Esophagus muscularis mucosa (tissue), 4 donors: ENCODE measurements at regions not wholly inside any gene's neighbourhood (a gene's known extent, or its start where the extent isn't known, plus 50 kb on each side); places are given as distances from the start of the nearest gene placed in this dataset.

ENCODE experiments used
- DNase-seq: peaks from one replicate; pipeline ENCODE4 v3.0.0-alpha.2; 2017; ENCODE audit errors: extremely low spot score
- H3K27ac ChIP-seq, 4 donors: fragments of 200-600 bp; sonication (generic); replicated peaks in 1 of 4; 1 replicate in 3 of 4; 2 replicates in 1 of 4; pipeline ENCODE4 v1.5.1; 2016 to 2019; ENCODE audit warnings: mild to moderate bottlenecking in 1 of 4
- H3K27me3 ChIP-seq, 4 donors: fragments of 200-600 bp; sonication (generic); one replicate each; pipeline versions ENCODE4 v1.5.1 to v1.6.0; 2016 to 2019
- H3K36me3 ChIP-seq, 4 donors: fragments of 200-600 bp; sonication (generic); one replicate each; pipeline ENCODE4 v1.5.1; 2016 to 2019
- H3K4me1 ChIP-seq, 4 donors: fragments of 200-600 bp; sonication (generic); one replicate each; pipeline ENCODE4 v1.5.1; 2016 to 2019
- H3K4me3 ChIP-seq, 4 donors: fragments of 200-600 bp; sonication (generic); 1 replicate in 2 of 4; 2 replicates in 2 of 4; pipeline ENCODE4 v1.5.1; 2016 to 2019; ENCODE audit warnings: mild to moderate bottlenecking in 4 of 4, moderate library complexity in 1 of 4
- H3K9me3 ChIP-seq, 4 donors: fragments of 200-600 bp; sonication (generic); 1 replicate in 3 of 4; 2 replicates in 1 of 4; pipeline ENCODE4 v1.5.1; 2016 to 2019
- EP300 ChIP-seq: sonication (generic); formaldehyde crosslinking; IDR thresholded peaks from one replicate; pipeline ENCODE4 v1.6.1; 2017; ENCODE audit warnings: antibody characterized with exemption
- POLR2A ChIP-seq: fragments of 450-650 bp; IDR thresholded peaks from one replicate; pipeline ENCODE4 v1.6.1; 2017; ENCODE audit warnings: antibody characterized with exemption, moderate library complexity, mild to moderate bottlenecking, low read depth
- POLR2AphosphoS5 ChIP-seq, 2 donors: sonication (generic); formaldehyde crosslinking; IDR thresholded peaks; one replicate each; pipeline ENCODE4 v1.6.1; 2017; ENCODE audit warnings: antibody characterized with exemption in 2 of 2
- WGBS: methylation state at CpG from one replicate; pipeline ENCODE4 v1.1.5; 2018; 5-methylcytosine and 5-hydroxymethylcytosine counted together
- intact Hi-C: fragments of 100-400 bp; cut with DNase I; formaldehyde crosslinking; loops from one replicate; pipeline ENCODE4 v1.15.1; 2023
- TF ChIP-seq, protein P1 (sequence below), 3 experiments: fragments of 200-600 bp in 2 of 3; fragments of 450-650 bp in 1 of 3; sonication (generic) in 2 of 3; IDR thresholded peaks; one replicate each; pipeline ENCODE4 v1.5.1; 2017 to 2019; ENCODE audit warnings: antibody characterized with exemption in 3 of 3, mild to moderate bottlenecking in 2 of 3, moderate library complexity in 1 of 3

DNA sequence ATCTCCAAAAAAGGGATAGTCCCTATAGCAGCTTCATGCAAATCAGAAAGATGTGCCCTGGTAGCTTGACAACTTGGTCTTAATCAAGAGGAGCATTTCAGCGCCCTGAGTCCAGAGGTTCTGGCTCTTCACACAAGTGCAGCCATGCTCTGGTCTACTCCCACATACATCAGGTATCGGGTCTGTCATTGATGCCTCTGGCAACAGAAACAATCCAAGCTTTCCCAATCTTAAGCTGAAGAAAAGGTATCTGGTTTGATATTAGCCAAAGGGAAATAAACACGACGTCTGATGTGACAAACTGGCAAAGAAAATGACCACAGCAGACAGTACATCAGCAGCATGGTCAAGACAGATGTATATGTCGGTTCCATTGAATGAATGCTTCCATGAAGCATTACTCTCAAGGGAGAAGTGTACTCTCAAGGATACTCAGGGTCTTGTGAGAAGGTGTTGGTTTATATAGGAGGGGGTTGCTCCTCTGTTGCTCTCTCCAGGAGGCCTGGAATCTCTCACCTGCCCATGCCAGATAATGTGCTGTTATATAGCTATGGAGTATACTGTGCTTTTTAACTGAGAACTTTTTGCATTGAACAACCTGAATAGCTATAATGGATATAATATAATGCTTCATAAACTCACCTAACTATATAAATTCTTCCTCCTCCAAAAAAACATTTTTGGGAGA, 879.6 kb upstream of the PCDH10 start:
- Histone ChIP-seq H3K4me1 (no peaks in the 10 kb centered on the region), H3K27me3 (no peaks in the 10 kb centered on the region), H3K36me3 (no peaks in the 10 kb centered on the region), H3K4me3 (no peak overlapping the region), H3K27ac (no peak overlapping the region), H3K9me3 (no peaks in the 10 kb centered on the region)
- intact Hi-C loops, result no loop called here
- no peak for DNase-seq
- WGBS, result 92% methylated on average over 5 of the region's 5 CpGs
- TF ChIP-seq POLR2AphosphoS5 (IDR thresholded peaks at IDR 0.05) (no peak), EP300 (no peak), POLR2A (no peak)
- TF ChIP-seq, protein P1, sequence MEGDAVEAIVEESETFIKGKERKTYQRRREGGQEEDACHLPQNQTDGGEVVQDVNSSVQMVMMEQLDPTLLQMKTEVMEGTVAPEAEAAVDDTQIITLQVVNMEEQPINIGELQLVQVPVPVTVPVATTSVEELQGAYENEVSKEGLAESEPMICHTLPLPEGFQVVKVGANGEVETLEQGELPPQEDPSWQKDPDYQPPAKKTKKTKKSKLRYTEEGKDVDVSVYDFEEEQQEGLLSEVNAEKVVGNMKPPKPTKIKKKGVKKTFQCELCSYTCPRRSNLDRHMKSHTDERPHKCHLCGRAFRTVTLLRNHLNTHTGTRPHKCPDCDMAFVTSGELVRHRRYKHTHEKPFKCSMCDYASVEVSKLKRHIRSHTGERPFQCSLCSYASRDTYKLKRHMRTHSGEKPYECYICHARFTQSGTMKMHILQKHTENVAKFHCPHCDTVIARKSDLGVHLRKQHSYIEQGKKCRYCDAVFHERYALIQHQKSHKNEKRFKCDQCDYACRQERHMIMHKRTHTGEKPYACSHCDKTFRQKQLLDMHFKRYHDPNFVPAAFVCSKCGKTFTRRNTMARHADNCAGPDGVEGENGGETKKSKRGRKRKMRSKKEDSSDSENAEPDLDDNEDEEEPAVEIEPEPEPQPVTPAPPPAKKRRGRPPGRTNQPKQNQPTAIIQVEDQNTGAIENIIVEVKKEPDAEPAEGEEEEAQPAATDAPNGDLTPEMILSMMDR (IDR thresholded peaks at IDR 0.05), result no peak

DNA sequence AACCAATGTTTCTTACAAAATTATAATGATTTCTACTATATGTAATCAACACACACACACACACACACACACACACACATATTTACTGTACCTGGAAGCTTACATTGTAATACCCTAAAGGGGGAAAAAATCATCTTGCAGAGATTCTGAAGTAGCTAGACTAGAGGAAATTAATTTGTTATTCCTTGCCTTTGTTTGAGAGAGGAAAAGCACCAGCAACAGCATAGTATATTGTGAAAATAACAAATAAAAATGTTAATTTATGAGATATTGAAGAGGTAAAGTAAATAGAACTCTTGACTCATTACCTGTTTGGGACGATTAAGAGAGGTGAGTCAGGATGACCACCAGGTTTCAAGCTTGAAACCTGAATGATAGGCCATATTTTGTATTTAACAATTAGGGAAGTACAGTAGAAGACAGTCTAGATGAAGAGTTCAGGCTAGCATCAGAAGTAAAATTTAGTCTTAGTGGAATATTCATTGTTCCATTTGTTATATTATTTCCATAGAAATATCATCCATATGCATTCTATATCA, 873.4 kb upstream of the PCDH10 start:
- Histone ChIP-seq H3K27me3 (no peaks in the 10 kb centered on the region), H3K4me3 (no peak overlapping the region), H3K9me3 (no peaks in the 10 kb centered on the region), H3K36me3 (no peaks in the 10 kb centered on the region), H3K4me1 (no peaks in the 10 kb centered on the region), H3K27ac (no peak overlapping the region)
- TF ChIP-seq POLR2AphosphoS5 (IDR thresholded peaks at IDR 0.05), result no peak
- TF ChIP-seq, protein P1 (IDR thresholded peaks at IDR 0.05), result no peak
- intact Hi-C loops, result no loop called here
- no peak for DNase-seq
- WGBS, result 39% methylated on average over 1 of the region's 1 CpG

DNA sequence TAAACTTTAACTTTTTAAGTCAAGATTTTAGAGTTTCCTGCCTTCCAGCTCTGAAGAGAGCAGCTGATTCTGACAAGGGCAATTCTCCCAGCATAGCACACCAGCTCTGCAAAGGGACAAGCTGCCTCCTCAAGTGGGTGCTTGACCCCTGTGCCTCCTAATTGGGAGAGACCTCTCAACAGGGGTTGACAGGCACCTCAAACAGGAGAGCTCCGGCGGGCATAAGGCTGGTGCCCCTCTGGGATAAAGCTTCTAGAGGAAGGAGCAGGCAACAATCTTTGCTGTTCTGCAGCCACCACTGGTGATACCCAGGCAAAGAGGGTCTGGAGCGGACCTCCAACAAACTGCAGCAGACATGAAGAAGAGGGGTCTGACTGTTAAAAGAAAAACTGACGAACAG, 872.9 kb upstream of the PCDH10 start:
- no peaks in the 10 kb centered on the region for H3K9me3 ChIP-seq
- intact Hi-C loops, result no loop called here
- H3K36me3 ChIP-seq, result no peaks in the 10 kb centered on the region
- H3K27me3 ChIP-seq, result no peaks in the 10 kb centered on the region
- TF ChIP-seq POLR2AphosphoS5 (IDR thresholded peaks at IDR 0.05) (no peak), EP300 (no peak), POLR2A (no peak)
- H3K4me3 ChIP-seq, result no peak overlapping the region
- DNase-seq, result no peak
- 90% methylated on average over 4 of the region's 4 CpGs for WGBS
- H3K27ac ChIP-seq, result no peak overlapping the region
- no peaks in the 10 kb centered on the region for H3K4me1 ChIP-seq

DNA sequence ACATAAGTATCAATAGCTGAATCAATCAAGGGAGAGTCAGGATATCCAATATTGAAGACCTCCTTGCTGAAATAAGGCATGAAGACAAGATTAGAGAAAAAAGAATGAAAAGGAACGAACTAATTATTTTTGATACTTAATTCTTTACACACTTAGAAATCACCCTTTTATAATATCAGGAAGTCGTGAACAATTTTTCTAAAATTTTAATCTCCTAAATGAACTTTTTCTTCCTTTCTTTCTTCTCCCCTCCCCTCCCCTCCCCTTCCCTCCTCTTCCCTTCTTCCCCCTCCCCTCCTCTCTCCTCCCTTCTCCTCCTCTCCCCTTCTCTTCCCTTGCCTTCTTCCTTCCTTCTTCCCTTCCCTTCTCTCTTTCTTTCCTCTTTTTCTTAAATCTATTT, 872.1 kb upstream of the PCDH10 start:
- H3K27ac ChIP-seq, result no peak overlapping the region
- intact Hi-C loops, result no loop called here
- H3K9me3 ChIP-seq, result no peaks in the 10 kb centered on the region
- H3K4me1 ChIP-seq, result no peaks in the 10 kb centered on the region
- H3K36me3 ChIP-seq, result no peaks in the 10 kb centered on the region
- H3K4me3 ChIP-seq, result no peak overlapping the region
- TF ChIP-seq EP300 (no peak), POLR2AphosphoS5 (IDR thresholded peaks at IDR 0.05) (no peak), POLR2A (no peak)
- TF ChIP-seq, protein P1 (IDR thresholded peaks at IDR 0.05), result no peak
- DNase-seq, result no peak
- no peaks in the 10 kb centered on the region for H3K27me3 ChIP-seq
- WGBS, result 88% methylated on average over 2 of the region's 2 CpGs

DNA sequence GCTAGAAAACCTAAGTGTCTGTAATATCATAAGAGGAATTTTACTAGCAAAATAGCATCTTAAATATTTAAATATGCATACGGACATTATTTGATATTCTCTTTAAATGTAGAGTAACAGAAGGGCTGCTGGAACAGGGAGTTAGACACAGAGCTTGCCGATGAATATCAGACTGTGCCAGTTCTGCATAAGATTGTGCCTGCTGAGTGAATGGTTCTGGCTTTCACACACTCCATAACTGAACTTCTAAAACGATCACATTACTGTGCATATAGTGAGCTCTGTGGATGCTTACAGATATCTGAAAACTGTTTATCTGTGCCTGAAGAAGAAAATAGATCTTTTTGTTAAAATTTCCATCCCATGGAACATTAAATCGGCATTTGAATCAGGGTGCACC, 867.4 kb upstream of the PCDH10 start:
- TF ChIP-seq EP300 (no peak), POLR2A (no peak), POLR2AphosphoS5 (IDR thresholded peaks at IDR 0.05) (no peak)
- TF ChIP-seq, protein P1 (IDR thresholded peaks at IDR 0.05), result no peak
- no peaks in the 10 kb centered on the region for H3K27me3 ChIP-seq
- H3K4me3 ChIP-seq, result no peak overlapping the region
- DNase-seq, result no peak
- H3K4me1 ChIP-seq, result no peaks in the 10 kb centered on the region
- WGBS, result 81% methylated on average over 4 of the region's 4 CpGs
- intact Hi-C loops, result no loop called here
- H3K27ac ChIP-seq, result no peak overlapping the region
- H3K9me3 ChIP-seq, result no peaks in the 10 kb centered on the region
- no peaks in the 10 kb centered on the region for H3K36me3 ChIP-seq
